ENCODE measurements at regions not wholly inside any gene's neighbourhood (a gene's known extent, or its start where the extent isn't known, plus 50 kb on each side); places are given as distances from the start of the nearest gene placed in this dataset.

GRCh38 chr11:87440076-87440770 lies 402.5 kb downstream of the TMEM135 start:
- no peak overlapping the region for H3K27ac ChIP-seq (ENCODE audit: low read length)

GRCh38 chr11:87438416-87438815 lies 400.7 kb downstream of the TMEM135 start:
- Histone ChIP-seq H3K4me3 (ENCODE audit: low read length) (no peak overlapping the region), H3K4me1 (ENCODE audit: control insufficient read depth, insufficient read depth, low read length) (no peaks in the 10 kb centered on the region), H3K27me3 (ENCODE audit: control insufficient read depth, insufficient read depth, low read length) (no peaks in the 10 kb centered on the region), H3K27ac (ENCODE audit: low read length) (no peak overlapping the region), H3K9me3 (ENCODE audit: control insufficient read depth, insufficient read depth, low read length) (no peaks in the 10 kb centered on the region), H3K36me3 (ENCODE audit: control insufficient read depth, insufficient read depth, low read length) (no peaks in the 10 kb centered on the region)
- 100% methylated on average over 1 of the region's 1 CpG for WGBS (ENCODE audit: insufficient coverage)
- DNase-seq (no peak), ATAC-seq (no peak)
- H3K9me3 Mint-ChIP-seq = no peaks in the 10 kb centered on the region
- peaks cover 0 to 2% of the 10 kb centered on the region in 2 donors for H3K27me3 Mint-ChIP-seq (ENCODE audit: low read depth in 2 of 2)
- no peaks in the 10 kb centered on the region for H3K4me1 Mint-ChIP-seq
- no peak overlapping the region for H3K27ac Mint-ChIP-seq
- intact Hi-C loops (cut with micrococcal nuclease) = no loop called here
- no peaks in the 10 kb centered on the region for H3K36me3 Mint-ChIP-seq
- no peak overlapping the region for H3K4me3 Mint-ChIP-seq
- TF ChIP-seq CTCF (IDR thresholded peaks at IDR 0.05) = no peak

More at GRCh38 chr11:87440076-87440770, 402.5 kb downstream of the TMEM135 start:
- ATAC-seq = no peak
- TF ChIP-seq CTCF (IDR thresholded peaks at IDR 0.05) = no peak
- 86% methylated on average over 3 of the region's 3 CpGs for whole genome bisulfite sequencing (ENCODE audit: insufficient coverage)
- intact Hi-C loops (cut with micrococcal nuclease) = no loop called here
- H3K4me1 ChIP-seq (ENCODE audit: control insufficient read depth, insufficient read depth, low read length) = no peaks in the 10 kb centered on the region
- no peak overlapping the region for H3K4me3 ChIP-seq (ENCODE audit: low read length)
- Mint-ChIP-seq H3K27me3 (ENCODE audit: low read depth in 2 of 2) (peaks cover 0 to 6% of the 10 kb centered on the region in 2 donors), H3K4me3 (no peak overlapping the region), H3K4me1 (no peaks in the 10 kb centered on the region), H3K9me3 (no peaks in the 10 kb centered on the region), H3K27ac (no peak overlapping the region), H3K36me3 (no peaks in the 10 kb centered on the region)
- no peak for DNase-seq
- H3K36me3 ChIP-seq (ENCODE audit: control insufficient read depth, insufficient read depth, low read length) = no peaks in the 10 kb centered on the region
- H3K9me3 ChIP-seq (ENCODE audit: control insufficient read depth, insufficient read depth, low read length) = no peaks in the 10 kb centered on the region
- H3K27me3 ChIP-seq (ENCODE audit: control insufficient read depth, insufficient read depth, low read length) = peaks cover 2% of the 10 kb centered on the region

- H3K9me3 Mint-ChIP-seq = no peaks in the 10 kb centered on the region
- no peaks in the 10 kb centered on the region for H3K36me3 Mint-ChIP-seq
- Histone ChIP-seq H3K4me1 (ENCODE audit: control insufficient read depth, insufficient read depth, low read length) (no peaks in the 10 kb centered on the region), H3K36me3 (ENCODE audit: control insufficient read depth, insufficient read depth, low read length) (no peaks in the 10 kb centered on the region), H3K27me3 (ENCODE audit: control insufficient read depth, insufficient read depth, low read length) (no peaks in the 10 kb centered on the region), H3K4me3 (ENCODE audit: low read length) (no peak overlapping the region), H3K27ac (ENCODE audit: low read length) (no peak overlapping the region), H3K9me3 (ENCODE audit: control insufficient read depth, insufficient read depth, low read length) (no peaks in the 10 kb centered on the region)
- no peak overlapping the region for H3K4me3 Mint-ChIP-seq
- H3K27ac Mint-ChIP-seq = no peak overlapping the region
- no peak for ATAC-seq
- DNase-seq = no peak
- H3K4me1 Mint-ChIP-seq = no peaks in the 10 kb centered on the region
- H3K27me3 Mint-ChIP-seq (ENCODE audit: low read depth in 2 of 2) = peaks cover 0 to 2% of the 10 kb centered on the region in 2 donors
- TF ChIP-seq CTCF (IDR thresholded peaks at IDR 0.05) = no peak
- intact Hi-C loops (cut with micrococcal nuclease) = no loop called here
Observed at GRCh38 chr11:87437844-87438223, 400.1 kb downstream of the TMEM135 start.

All from natural killer cell (primary cell).